GM12864 (cell line): ENCODE measurements at regions not wholly inside any gene's neighbourhood (a gene's known extent, or its start where the extent isn't known, plus 50 kb on each side); places are given as distances from the start of the nearest gene placed in this dataset.

Experiments used
- DNase-seq: peaks from one replicate; pipeline ENCODE4 v3.0.0-alpha.2; 2011; ENCODE audit warnings: low read depth
- H3K4me3 ChIP-seq: 2 replicates; pipeline ENCODE4 v1.5.1; 2011; ENCODE audit warnings: mild to moderate bottlenecking, low read depth, low read length, control low read depth
- TF ChIP-seq, protein P1 (sequence below): IDR thresholded peaks from 2 replicates; pipeline ENCODE4 v1.5.1; 2011; ENCODE audit warnings: low read depth, mild to moderate bottlenecking, moderate library complexity, low read length, control low read depth, inconsistent platforms; ENCODE audit errors: missing control alignments

- TF ChIP-seq, protein P1, sequence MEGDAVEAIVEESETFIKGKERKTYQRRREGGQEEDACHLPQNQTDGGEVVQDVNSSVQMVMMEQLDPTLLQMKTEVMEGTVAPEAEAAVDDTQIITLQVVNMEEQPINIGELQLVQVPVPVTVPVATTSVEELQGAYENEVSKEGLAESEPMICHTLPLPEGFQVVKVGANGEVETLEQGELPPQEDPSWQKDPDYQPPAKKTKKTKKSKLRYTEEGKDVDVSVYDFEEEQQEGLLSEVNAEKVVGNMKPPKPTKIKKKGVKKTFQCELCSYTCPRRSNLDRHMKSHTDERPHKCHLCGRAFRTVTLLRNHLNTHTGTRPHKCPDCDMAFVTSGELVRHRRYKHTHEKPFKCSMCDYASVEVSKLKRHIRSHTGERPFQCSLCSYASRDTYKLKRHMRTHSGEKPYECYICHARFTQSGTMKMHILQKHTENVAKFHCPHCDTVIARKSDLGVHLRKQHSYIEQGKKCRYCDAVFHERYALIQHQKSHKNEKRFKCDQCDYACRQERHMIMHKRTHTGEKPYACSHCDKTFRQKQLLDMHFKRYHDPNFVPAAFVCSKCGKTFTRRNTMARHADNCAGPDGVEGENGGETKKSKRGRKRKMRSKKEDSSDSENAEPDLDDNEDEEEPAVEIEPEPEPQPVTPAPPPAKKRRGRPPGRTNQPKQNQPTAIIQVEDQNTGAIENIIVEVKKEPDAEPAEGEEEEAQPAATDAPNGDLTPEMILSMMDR = no peak
Observed at GRCh38 chr9:109624896-109625295, 126.8 kb upstream of the PTPN3 start.

GRCh38 chr9:109627042-109627441 lies 128.9 kb upstream of the PTPN3 start:
- H3K4me3 ChIP-seq = no peak overlapping the region
- TF ChIP-seq, protein P1 = no peak

More at GRCh38 chr9:109624896-109625295, 126.8 kb upstream of the PTPN3 start:
- no peak overlapping the region for H3K4me3 ChIP-seq
- no peak for DNase-seq

GRCh38 chr9:109629615-109630014 lies 131.5 kb upstream of the PTPN3 start:
- TF ChIP-seq, protein P1 = no peak
- DNase-seq = no peak
- H3K4me3 ChIP-seq = no peak overlapping the region

More at GRCh38 chr9:109627042-109627441, 128.9 kb upstream of the PTPN3 start:
- no peak for DNase-seq

- TF ChIP-seq, protein P1 = no peak
- DNase-seq = no peak
- no peak overlapping the region for H3K4me3 ChIP-seq
Observed at GRCh38 chr9:109632817-109633216, 134.7 kb upstream of the PTPN3 start.

GRCh38 chr9:109639674-109640579 lies 140.1 kb upstream of the PALM2AKAP2 start:
- DNase-seq = no peak
- TF ChIP-seq, protein P1 = no peak
- H3K4me3 ChIP-seq = no peak overlapping the region

GRCh38 chr9:109640580-109641371 lies 139.2 kb upstream of the PALM2AKAP2 start:
- H3K4me3 ChIP-seq = no peak overlapping the region
- no peak for DNase-seq
- TF ChIP-seq, protein P1 = no peak
